ENCODE measurements at regions not wholly inside any gene's neighbourhood (a gene's known extent, or its start where the extent isn't known, plus 50 kb on each side); places are given as distances from the start of the nearest gene placed in this dataset.

DNA sequence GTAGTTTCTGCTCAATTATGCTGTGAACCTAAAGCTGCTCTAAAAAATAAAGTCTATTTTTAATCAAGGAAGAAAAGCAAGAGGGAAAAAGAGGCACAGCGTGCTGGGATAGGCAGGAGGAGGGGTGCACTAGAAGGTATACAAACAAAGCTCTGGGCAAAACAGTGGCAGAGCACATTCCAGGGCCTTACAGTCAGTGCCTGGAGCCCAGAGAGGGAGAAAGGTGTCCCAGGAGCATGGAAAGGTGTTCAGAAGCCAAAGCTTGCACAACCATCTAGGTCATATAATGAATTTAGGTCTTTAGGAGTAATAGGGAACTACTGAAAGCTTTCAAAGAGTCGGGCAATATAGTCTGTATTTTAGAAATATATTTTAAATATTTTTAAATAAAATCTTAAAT lies 163.6 kb upstream of the PALMD start:
- no peak for TF ChIP-seq CTCF (IDR thresholded peaks at IDR 0.05; ENCODE audit: unreplicated experiment)
- Mint-ChIP-seq H3K27ac (ENCODE audit: unreplicated experiment) (no peak overlapping the region), H3K4me3 (ENCODE audit: unreplicated experiment) (no peak overlapping the region), H3K36me3 (ENCODE audit: low read depth, unreplicated experiment) (no peaks in the 10 kb centered on the region), H3K27me3 (ENCODE audit: unreplicated experiment) (no peaks in the 10 kb centered on the region), H3K4me1 (ENCODE audit: unreplicated experiment) (no peaks in the 10 kb centered on the region), H3K9me3 (ENCODE audit: unreplicated experiment) (no peaks in the 10 kb centered on the region)
- no peak for DNase-seq (ENCODE audit: low spot score)

DNA sequence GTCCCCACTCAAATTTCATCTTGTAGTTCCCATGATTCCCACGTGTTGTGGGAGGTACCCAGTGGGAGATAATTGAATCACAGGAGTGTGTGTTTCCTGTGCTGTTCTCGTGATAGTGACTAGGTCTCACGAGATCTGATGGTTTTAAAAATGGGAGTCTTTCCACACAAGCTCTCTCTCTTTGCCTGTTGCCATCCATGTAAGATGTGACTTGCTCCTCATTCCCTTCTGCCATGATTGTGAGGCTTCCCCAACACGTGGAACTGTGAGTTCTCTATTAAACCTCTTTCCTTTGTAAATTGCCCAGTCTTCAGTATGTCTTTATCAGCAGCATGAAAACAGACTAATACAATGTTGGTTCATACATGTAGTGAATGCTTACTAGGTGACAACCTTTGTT lies 163.2 kb upstream of the PALMD start:
- no peak for TF ChIP-seq CTCF (IDR thresholded peaks at IDR 0.05; ENCODE audit: unreplicated experiment)
- no peaks in the 10 kb centered on the region for H3K4me1 Mint-ChIP-seq (ENCODE audit: unreplicated experiment)
- H3K27me3 Mint-ChIP-seq (ENCODE audit: unreplicated experiment) = no peaks in the 10 kb centered on the region
- no peaks in the 10 kb centered on the region for H3K36me3 Mint-ChIP-seq (ENCODE audit: low read depth, unreplicated experiment)
- no peak overlapping the region for H3K4me3 Mint-ChIP-seq (ENCODE audit: unreplicated experiment)
- H3K27ac Mint-ChIP-seq (ENCODE audit: unreplicated experiment) = no peak overlapping the region
- no peaks in the 10 kb centered on the region for H3K9me3 Mint-ChIP-seq (ENCODE audit: unreplicated experiment)
- no peak for DNase-seq (ENCODE audit: low spot score)

- H3K9me3 Mint-ChIP-seq (ENCODE audit: unreplicated experiment) = no peaks in the 10 kb centered on the region
- no peaks in the 10 kb centered on the region for H3K36me3 Mint-ChIP-seq (ENCODE audit: low read depth, unreplicated experiment)
Observed at GRCh38 chr1:99490031-99490430, 155.9 kb upstream of the PALMD start.

DNA sequence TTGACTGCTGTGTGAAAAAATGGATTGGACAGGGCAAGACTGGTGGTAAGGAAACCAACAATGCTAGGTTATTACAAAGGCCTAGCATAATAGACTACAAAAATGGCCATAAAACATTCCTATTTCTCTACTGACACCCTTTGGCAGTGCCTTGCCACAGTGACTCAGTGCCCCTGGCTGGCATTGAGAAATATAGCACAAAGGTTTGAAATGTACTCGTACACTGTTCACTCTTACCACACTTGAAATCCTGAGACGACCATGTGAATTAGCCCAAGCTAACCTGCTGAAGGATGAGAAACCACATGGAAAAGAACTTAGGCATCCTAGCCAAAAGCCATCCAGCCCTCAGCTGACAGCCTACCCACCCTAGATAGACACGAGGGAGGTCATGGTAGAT lies 149.8 kb upstream of the PALMD start:
- Mint-ChIP-seq H3K4me3 (ENCODE audit: unreplicated experiment) (no peak overlapping the region), H3K27ac (ENCODE audit: unreplicated experiment) (no peak overlapping the region), H3K9me3 (ENCODE audit: unreplicated experiment) (no peaks in the 10 kb centered on the region), H3K27me3 (ENCODE audit: unreplicated experiment) (no peaks in the 10 kb centered on the region), H3K36me3 (ENCODE audit: low read depth, unreplicated experiment) (no peaks in the 10 kb centered on the region), H3K4me1 (ENCODE audit: unreplicated experiment) (peaks cover 2% of the 10 kb centered on the region)
- DNase-seq (ENCODE audit: low spot score) = no peak
- TF ChIP-seq CTCF (IDR thresholded peaks at IDR 0.05; ENCODE audit: unreplicated experiment) = no peak

More at GRCh38 chr1:99490031-99490430, 155.9 kb upstream of the PALMD start:
- no peak for TF ChIP-seq CTCF (IDR thresholded peaks at IDR 0.05; ENCODE audit: unreplicated experiment)
- H3K4me1 Mint-ChIP-seq (ENCODE audit: unreplicated experiment) = peaks cover 2% of the 10 kb centered on the region
- H3K27ac Mint-ChIP-seq (ENCODE audit: unreplicated experiment) = no peak overlapping the region
- no peak for DNase-seq (ENCODE audit: low spot score)
- H3K4me3 Mint-ChIP-seq (ENCODE audit: unreplicated experiment) = no peak overlapping the region
- peaks cover 2% of the 10 kb centered on the region for H3K27me3 Mint-ChIP-seq (ENCODE audit: unreplicated experiment)

GRCh38 chr1:99497690-99498089 lies 148.2 kb upstream of the PALMD start:
- Mint-ChIP-seq H3K36me3 (ENCODE audit: low read depth, unreplicated experiment) (no peaks in the 10 kb centered on the region), H3K27me3 (ENCODE audit: unreplicated experiment) (no peaks in the 10 kb centered on the region), H3K27ac (ENCODE audit: unreplicated experiment) (no peak overlapping the region), H3K9me3 (ENCODE audit: unreplicated experiment) (no peaks in the 10 kb centered on the region), H3K4me3 (ENCODE audit: unreplicated experiment) (no peak overlapping the region), H3K4me1 (ENCODE audit: unreplicated experiment) (no peaks in the 10 kb centered on the region)
- DNase-seq (ENCODE audit: low spot score) = no peak
- no peak for TF ChIP-seq CTCF (IDR thresholded peaks at IDR 0.05; ENCODE audit: unreplicated experiment)
